ENCODE measurements at regions not wholly inside any gene's neighbourhood (a gene's known extent, or its start where the extent isn't known, plus 50 kb on each side); places are given as distances from the start of the nearest gene placed in this dataset.
A peak's percentile ranks its signal among the peaks of the same experiment; 100 is the strongest.

- ATAC-seq = no peak
- DNase-seq (ENCODE audit: low spot score) = no peak
These were observed 192.2 kb upstream of the LMNTD1 start for GRCh38 chr12:25745281-25745680.

- no peak for ATAC-seq
These were observed 193.0 kb upstream of the LMNTD1 start for GRCh38 chr12:25746131-25746530.

GRCh38 chr12:25752710-25753309, 199.7 kb upstream of the LMNTD1 start:
- ATAC-seq (no peak), DNase-seq (ENCODE audit: low spot score) (no peak)

More at GRCh38 chr12:25746131-25746530, 193.0 kb upstream of the LMNTD1 start:
- DNase-seq (ENCODE audit: low spot score) = no peak

DNA sequence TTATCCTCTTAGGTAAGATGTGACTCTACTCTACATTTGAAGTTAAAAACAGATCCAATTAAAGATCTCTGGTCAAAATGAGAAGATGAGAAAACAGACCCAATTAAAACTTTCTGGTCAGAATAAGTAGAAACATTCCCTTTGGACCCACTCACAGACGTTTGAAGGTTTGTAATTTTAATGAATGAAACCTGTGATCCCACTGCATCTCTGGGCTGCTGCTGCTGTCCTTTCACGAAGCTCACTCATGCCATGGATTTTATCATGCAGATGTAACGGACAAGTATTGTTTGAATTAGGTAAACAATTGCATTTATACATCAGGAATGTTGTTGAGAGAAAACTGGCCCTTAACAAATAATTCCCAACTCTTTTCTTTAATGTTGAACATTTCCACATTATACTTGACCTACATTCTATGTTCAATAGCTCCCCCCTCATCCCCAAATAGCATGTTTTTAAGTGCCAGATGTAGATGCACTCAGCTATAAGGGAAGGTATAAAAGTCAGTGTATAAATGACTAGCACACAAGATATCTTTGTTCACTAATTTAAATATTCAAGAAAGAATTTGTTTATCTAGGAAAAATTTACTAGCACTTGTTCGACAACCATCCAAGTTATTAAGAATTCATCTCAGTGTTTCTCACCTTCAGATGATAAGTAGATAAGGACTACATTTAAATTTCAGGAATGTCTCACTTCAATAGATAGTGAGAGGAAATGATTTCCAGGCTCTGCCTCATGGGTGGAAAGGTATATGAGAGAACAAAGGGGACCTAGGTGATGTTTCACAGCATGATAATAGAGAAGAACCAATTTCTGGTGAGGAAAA, 202.3 kb upstream of the LMNTD1 start:
- DNase-seq (ENCODE audit: low spot score) (no peak), ATAC-seq (no peak)

- ATAC-seq = no peak
- DNase-seq (ENCODE audit: low spot score) = no peak
These were observed 202.6 kb upstream of the RASSF8 start for GRCh38 chr12:25755971-25756260.

- ATAC-seq = peak; percentile 97
- no peak for DNase-seq (ENCODE audit: low spot score)
These were observed 201.3 kb upstream of the RASSF8 start for GRCh38 chr12:25757037-25757665.

GRCh38 chr12:25759752-25760151, 198.7 kb upstream of the RASSF8 start:
- ATAC-seq (no peak), DNase-seq (ENCODE audit: low spot score) (no peak)

GRCh38 chr12:25761356-25761755, 197.1 kb upstream of the RASSF8 start:
- ATAC-seq (no peak), DNase-seq (ENCODE audit: low spot score) (no peak)

DNA sequence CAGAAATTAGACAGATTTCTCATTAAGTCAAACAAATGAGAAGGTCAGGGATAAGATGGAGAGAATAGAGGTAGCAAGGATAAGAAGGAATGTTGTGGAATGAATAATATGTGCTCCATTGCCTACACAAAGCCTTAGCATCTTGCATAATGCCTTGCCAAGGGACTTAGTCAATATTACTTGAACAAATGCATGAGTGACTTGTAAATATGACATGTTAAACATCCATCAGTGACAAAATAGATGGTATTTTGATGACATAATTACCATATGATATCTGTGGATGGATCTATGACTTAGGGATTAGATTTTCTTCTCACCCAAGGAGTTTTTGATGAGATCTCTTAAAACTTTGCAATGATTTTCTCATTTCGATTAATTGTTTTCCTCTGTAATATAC, 194.1 kb upstream of the RASSF8 start:
- DNase-seq (ENCODE audit: low spot score) (no peak), ATAC-seq (no peak)

DNA sequence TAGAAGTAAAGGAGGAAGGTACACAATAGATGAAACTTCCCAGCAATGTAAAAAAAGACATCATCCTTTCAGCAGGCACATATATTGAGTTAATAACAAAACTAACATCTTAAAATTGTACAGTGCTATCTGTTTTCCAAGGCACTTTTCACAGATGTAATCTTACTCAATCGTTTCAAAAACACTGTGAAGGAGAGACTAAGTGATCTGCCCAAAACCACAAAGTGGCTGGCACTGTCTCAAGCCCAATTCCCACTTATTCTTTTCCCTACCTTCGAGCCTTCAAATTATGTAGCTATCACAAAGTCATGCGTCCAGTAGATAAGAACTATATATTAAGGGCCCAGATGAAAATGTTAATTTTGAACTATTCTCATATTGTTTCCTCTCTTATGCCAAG, 193.6 kb upstream of the RASSF8 start:
- ATAC-seq = no peak
- no peak for DNase-seq (ENCODE audit: low spot score)

- DNase-seq (ENCODE audit: low spot score) (no peak), ATAC-seq (no peak)
These were observed 190.9 kb upstream of the RASSF8 start for GRCh38 chr12:25767606-25768005.

DNA sequence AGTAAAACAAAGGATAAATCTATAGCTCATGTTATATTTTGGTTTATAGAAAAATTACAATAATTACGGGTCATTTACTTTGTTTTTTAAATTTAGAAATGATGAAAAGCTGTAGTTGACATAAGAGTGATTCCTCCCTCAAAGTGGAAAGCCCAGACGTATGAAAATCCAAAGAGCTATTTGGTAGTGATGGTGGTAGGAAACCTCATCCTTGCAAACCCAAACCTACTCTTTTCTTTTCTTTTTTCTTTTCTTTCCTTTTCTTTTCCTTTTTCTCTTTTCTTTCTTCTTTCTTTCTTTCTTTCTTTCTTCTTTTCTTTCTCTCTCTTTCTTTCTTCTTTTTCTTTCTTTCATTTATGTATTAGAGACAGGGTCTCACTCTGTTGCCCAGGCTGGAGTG, 190.3 kb upstream of the RASSF8 start:
- no peak for DNase-seq (ENCODE audit: low spot score)
- no peak for ATAC-seq

DNA sequence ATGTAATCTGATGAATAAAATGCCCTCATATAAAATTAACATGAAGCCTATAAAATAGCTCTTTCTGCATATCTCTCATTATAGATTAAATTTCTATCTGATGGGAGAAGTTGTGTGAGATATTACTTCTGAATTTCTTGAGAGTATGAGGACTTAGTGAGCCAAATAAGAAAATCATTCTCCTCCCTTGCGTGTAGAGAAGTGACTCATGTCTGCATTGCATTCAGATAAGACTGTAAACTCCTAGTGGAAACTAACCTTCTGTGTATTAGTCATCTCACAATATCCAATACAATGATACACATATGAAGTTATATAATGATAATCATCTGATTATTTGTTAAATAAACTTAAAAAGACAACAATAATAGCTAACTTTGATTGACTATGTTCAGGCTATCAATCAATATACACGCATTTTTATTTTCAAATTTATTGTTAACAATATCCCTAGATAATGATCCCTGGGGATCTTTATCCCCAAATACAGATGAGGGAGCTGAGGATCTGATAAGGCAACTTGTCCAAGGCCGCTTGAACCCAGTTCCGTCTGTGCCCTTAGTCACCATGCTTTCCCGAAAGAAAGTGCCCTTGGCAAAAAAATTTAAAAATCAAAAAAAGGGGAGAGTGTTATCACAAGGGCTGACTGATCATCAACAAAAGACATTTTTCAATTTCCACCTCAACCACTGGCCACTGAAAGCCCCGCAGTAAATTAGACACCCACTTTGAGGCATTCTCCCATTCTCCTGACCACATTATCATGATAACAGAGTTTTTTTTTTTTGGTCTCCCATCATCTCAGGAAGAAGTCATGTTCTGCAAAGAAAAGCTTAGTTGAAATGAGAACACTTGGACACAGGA, 189.2 kb upstream of the RASSF8 start:
- no peak for DNase-seq (ENCODE audit: low spot score)

GRCh38 chr12:25771041-25771440, 187.4 kb upstream of the RASSF8 start:
- no peak for ATAC-seq

More for the DNA sequence above, 189.2 kb upstream of the RASSF8 start:
- ATAC-seq = no peak

GRCh38 chr12:25771476-25771875, 187.0 kb upstream of the RASSF8 start:
- no peak for DNase-seq (ENCODE audit: low spot score)
- no peak for ATAC-seq

More at GRCh38 chr12:25771041-25771440, 187.4 kb upstream of the RASSF8 start:
- DNase-seq (ENCODE audit: low spot score) = no peak

DNA sequence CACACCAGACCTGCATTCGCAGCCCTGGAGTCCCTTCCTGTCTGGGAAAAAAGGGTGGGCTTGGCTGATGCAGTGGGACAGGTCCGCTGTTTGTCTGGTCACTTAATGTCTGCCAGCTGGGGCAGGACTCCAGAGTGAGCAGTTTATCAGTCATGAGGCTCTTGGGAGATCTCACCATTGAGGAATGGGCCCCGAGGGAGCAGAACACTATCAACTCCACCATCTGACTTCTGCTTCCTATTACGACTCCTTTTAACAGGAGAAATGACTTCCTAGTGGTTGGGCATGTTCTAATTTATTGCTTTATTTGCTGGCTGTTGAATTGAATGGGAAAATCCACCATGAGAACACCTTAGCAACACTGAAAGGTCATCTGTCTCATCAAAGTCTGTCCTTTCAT, 182.5 kb upstream of the RASSF8 start:
- ATAC-seq = no peak
- DNase-seq (ENCODE audit: low spot score) = no peak

GRCh38 chr12:25780771-25781170, 177.7 kb upstream of the RASSF8 start:
- DNase-seq (ENCODE audit: low spot score) = no peak
- no peak for ATAC-seq

- ATAC-seq = no peak
- DNase-seq (ENCODE audit: low spot score) = no peak
These were observed 177.2 kb upstream of the RASSF8 start for GRCh38 chr12:25781232-25781631.

DNA sequence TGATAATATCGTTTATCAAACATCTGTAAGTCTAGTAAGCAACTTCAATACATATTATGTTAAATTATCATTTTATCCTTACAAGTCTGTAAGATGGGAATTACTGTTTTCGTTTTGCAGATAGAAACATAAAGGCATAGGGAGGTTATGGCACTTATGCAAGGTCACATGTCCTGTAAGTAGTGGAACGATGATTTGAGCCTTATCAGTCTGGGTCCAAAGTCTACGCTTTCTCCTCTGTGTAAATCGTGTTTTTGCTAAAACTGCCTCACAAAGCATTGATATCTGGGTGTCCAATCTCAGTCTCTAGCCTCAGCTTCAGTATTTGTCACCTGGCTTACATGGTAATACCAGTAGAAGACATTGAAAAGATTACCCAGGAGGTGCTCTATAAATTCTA, 174.9 kb upstream of the RASSF8 start:
- no peak for DNase-seq (ENCODE audit: low spot score)
- ATAC-seq = no peak

- no peak for ATAC-seq
- no peak for DNase-seq (ENCODE audit: low spot score)
These were observed 173.8 kb upstream of the RASSF8 start for GRCh38 chr12:25784669-25785068.

- ATAC-seq (no peak), DNase-seq (ENCODE audit: low spot score) (no peak)
These were observed 173.3 kb upstream of the RASSF8 start for GRCh38 chr12:25785134-25785533.

Data from left lobe of liver (tissue), 2 donors.